NCI-H460 (cell line): ENCODE measurements at regions not wholly inside any gene's neighbourhood (a gene's known extent, or its start where the extent isn't known, plus 50 kb on each side); places are given as distances from the start of the nearest gene placed in this dataset.

Experiments used
- DNase-seq: peaks from one replicate; pipeline ENCODE4 v3.0.0-alpha.2; 2016; ENCODE audit warnings: low read depth; ENCODE audit errors: extremely low read depth

DNA sequence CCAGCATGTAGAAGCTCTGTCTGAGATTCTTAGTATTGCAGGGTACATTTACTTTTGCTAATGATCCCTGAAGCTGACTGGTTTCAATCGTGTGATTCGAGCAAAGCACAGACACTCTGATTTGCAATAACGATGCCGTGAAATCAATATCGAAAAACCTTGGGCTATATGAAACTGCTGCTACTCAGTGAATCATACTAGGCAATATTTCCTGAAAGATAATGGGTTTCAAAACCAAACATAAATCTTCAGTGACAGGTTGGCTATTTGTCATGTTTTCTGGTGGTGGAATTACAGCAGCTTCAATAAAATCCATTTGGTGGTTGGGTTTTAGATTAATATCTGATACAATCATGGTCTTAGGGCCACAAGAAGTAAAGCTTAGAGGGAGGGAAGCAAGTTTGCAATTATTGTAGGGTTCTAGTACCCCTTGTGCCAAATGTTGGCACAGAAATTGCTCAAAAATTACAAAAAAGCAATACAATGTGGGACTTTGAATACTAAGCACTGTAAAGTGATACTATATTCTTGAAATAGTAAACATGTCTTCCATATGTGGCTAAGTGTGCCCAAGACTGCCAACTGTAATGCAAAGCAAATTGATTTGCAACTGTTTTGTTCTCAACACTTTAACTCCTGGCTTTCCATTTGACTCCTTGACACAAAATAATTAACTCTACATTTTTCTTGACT lies 112.4 kb upstream of the JAZF1 start:
- DNase-seq, result no peak

DNA sequence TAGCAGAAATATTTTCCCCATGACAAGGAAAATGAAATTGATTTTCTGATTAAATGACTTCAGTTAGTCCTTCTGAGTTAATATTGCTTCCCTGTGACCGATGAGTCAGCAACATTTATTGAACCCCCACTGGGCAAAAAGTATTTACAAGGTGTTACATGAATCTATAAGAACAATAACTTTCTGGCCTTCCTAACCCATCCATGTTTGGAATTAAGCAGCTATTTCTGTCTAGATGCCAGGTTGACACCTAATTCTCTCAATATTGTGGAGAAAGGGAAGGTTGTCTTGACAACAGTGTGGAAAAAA lies 112.9 kb upstream of the JAZF1 start:
- no peak for DNase-seq

DNA sequence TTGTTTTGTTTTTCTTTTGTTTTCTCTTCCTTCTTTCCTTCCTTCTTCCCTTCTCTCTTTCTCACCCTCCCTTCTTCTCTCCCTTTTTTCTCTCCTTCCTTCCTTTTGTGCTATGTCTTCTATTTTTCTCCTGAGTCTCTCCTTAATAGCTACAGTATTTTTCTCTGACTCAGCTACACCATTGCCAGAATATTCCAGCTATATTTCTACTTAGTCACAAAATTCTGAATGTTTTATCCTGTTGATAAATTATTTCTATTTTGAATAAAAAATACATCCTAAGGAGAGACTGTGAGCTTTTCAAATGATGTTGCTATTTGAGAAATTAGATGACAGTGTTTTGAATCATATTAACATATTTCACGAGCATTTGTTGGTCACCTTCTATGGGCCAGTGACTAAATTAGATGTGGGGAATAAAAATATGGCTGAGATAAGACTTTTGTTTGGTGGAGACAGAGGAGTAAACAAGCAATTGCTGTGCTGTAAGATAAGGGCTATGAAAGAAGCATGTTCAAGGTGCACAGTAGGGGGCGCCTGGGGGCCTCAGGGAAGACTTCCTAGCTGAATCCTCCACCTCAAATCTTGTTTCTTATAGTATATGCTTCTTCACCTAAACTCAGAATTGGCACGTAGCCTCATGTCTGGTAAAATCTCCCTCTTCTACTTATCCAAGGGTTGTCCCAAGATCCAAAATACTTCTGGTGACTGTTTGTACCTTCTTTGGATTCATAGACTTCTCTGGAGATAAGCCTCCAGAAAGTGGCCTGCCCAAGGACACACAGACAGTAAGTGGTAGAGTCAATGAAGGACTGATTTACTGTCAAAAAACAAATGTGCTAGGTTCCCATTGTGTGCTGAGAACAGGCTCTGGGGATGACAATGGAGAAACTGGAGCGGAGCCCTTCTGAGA lies 115.5 kb upstream of the CREB5 start:
- DNase-seq, result no peak

DNA sequence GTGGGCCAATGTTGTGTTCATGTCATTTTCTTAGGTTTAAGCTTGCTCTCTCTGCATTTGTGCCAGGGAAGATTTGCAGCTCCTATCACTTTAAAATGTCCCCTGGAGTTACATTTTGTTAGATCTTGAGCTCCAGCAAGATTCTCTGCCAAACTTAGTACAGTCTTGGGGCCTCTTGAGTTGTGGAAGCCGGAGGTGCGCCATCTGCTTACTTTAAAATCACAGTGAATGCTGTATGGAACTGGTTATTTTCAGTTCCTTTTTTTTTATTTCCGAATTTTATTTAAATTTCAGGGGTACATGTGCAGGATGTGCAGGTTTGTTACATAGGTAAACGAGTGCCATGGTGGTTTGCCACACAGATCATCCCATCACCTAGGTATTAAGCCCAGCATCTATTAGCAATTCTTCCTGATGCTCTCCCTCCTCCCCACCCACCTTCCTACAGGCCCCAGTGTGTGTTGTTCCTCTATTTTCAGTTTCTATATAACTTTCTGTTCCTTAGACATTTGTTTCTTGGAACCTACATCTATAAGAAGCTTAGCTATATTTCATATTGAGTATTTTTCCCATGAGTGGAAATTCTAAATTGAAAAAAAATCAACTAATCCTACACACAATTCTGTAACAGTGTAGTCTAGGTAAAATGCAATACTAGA lies 114.4 kb upstream of the CREB5 start:
- DNase-seq, result no peak

DNA sequence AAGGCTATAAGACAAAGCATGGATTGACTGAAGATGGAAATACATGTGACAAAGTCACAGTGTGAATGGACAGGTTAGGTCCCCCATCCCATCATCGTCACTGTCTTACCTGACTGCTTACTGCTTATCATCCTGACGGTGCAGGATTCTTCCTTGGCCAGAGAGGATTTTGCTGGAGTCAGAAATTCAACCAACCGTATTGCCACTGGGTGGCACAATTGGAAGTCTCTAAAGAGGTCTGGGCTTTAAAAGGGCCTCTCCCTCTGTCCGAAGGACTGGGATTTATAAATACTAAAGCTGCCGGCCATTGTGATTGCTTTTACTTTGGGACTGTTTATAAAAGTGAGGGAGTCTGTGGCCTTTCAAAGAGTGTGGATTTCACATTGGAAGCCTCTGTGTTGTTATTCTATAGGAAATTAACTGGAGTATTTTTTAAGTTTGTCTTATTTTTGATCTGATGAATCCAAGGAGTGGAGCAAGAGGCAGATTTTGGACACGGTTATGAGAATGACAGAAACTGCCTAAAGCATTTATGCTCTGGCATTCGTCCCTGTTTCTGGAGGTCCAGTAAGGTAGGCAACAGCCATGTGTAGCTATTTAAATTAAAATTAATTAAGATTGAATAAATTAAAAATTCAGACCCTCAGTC lies 113.3 kb upstream of the CREB5 start:
- peak; percentile 87 for DNase-seq

DNA sequence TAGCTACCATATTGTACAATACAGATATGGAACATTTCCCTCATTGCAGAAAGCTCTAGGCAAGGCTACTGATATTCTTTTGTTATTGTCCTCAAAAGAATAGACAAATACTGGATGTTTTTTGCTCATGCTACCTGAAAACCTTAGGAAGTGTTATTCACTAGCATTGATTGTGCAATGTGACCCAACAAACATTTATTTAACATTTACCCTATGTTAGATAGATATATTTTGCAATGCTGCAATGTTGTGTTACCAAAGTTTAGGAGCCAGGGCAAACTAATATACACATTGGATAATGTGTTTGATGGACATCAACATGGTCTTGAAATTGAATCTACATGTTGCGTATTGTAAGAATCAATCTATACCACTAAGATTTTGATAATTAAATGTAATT lies 112.8 kb upstream of the CREB5 start:
- DNase-seq, result no peak

DNA sequence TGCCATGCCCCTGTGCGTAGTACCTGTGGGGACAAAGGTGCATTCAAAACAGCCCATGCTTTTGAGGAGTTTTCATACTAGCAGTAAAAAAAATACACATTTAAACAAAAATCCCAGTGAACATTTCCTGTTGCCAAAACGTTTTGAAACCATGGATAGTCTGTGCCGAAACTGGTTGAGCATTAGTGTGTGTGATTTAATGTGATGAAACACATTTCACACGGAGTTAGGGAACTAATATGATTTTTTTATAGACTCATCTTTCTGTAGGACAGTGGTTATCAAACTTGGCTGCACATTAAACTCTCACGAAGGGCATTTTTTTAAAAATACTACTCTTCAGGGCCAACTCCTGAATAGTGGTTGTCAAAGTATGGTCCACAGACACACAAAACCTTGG lies 111.8 kb upstream of the CREB5 start:
- no peak for DNase-seq

DNA sequence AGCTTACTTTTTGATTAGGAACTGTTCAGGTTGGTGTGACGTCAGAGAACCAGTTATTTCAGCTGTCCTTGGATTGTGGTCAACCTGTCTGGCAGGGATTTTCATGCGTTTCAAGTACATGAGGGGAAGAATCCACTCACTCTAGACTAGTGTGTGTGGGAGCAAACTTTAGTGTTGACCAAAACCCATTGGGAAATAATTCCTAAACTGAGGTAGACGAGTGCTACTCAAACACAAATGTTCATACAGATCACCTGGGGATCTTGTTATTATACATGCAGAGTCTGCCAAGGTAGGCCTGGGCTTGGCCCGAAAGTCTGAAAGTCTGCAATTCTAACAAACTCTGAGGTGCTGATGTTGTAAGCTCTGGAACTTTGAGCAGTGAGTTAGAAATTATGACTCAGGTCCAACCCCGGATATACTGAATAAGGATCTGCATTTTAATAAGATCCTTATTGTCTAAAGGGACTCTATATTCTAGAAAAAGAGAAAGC lies 111.1 kb upstream of the CREB5 start:
- DNase-seq, result no peak

DNA sequence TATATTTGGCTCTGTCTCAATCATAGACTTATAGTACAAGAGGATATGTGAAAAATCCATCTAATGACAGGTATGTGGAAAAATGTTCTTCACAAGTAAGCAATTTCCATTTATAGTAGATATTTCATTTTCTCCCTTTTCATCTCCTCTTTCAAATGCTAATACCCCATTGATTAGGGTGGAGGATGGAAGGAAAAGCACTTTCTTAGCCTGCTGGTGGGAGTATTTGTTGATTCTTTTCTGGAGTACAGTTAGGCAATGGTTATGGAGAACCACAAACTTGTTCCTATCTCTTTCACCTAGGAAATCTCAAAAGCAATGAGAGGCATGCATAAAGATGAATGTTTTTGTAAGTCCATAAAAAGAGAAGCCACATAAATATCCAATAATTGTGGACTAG lies 108.0 kb upstream of the CREB5 start:
- no peak for DNase-seq

DNA sequence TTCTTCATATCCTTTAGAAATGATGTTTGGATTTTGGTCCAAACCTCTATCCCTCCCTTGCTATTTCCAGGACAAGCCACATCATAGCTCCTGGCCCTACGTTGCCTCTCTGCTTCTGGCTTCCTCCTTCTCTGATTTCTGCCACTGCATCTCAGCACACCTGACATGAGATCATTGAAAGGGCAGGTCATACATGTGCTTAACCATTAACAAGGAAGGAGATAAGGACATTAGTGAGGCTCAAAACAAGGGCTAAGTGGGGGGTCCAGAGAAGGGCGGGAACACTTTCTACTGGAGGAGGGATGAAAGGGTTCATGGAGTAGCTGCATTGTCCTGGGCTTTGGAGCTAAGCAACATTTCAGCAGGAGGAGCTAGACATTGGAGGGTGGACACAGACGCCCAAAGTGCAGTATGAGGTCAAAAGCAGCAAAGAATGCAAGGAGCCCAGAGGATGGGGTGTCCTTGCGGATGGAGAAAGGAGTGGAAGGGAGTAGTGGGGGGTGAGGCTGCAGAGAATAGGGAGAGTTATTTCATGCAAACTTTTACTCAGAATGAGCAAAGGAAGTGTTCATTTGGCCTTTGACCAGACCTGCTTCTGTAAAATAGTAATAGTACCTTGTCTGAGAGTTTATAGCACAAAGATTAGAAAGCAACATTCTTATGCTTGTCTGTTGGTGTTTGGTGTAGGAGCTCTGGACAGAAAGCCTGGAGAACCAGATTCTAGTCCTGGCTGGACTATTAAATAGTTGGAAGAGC lies 102.4 kb upstream of the CREB5 start:
- no peak for DNase-seq

DNA sequence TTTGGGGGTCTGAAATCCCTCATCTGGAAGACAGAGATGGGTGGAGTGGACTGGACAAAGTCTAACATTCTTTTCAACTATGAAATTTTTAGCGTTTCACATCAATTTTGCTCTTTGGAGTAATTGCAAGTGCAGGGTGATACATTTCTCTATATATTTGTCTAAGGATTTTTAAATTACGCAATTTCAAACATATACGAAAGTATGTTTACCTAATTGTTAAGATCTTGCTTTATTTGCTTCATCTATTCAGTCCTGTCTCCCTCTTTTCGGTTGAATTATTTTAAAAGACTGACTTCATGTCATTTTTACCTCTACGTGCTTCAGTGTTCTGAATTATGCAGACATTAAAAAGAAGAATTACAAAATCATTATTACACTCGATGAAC lies 101.9 kb upstream of the CREB5 start:
- no peak for DNase-seq

DNA sequence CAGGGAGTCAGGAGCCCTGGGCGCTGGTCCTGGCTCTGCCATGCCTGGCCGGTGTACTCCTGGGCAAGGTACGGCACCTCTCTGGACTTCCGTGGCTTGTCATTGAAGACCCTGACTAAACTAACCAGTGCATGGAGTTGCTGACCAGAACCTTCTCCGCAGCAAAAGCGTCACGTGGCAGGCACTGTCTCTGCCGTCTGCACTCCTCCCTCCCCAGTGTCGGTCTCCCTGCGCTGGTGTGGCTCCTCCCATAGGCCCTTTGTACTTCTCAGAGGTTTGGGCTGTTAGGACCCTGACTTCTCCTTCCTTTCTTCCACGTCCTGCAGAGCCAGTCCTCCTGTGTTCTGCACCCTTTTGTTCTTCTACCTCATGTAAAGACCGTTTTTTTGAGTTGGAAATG lies 100.6 kb upstream of the CREB5 start:
- no peak for DNase-seq

DNA sequence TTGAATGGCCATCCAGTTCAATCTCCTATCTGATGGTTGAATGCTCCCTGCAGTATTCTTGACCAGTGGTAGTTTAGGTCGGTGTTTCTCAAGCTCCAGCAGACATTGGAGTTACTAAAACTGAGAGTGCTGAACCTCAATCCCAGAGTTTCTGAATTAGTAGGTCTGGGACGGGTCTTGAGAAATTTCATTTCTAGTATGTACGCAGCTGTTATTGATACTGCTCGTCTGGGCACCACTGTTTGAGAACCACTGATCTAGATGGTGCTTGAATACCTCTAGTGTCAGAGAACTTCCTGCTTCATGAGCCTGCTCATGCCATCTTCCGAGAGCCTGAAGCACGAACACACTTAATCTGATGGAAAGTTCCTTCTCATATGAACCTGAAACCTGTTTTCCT lies 99.4 kb upstream of the CREB5 start:
- no peak for DNase-seq

DNA sequence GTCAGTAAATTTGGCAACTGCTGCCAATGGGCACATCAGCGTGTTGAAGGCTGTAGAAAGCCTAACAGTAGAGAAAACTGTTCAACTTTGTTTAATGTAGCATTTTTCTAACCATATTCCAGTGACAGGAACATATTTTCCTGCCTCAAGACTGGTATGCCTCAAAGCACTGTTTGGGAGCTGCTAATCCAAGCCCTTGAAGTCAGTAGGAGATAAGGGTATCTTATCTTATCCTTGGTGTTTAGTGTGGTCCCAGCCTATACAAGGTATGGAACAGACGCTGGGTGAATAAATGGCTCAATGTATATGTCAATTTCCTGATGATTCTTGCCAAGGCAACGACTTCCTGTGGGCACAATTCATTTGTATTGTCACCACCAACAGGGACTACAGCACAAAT lies 97.5 kb upstream of the CREB5 start:
- DNase-seq, result no peak

DNA sequence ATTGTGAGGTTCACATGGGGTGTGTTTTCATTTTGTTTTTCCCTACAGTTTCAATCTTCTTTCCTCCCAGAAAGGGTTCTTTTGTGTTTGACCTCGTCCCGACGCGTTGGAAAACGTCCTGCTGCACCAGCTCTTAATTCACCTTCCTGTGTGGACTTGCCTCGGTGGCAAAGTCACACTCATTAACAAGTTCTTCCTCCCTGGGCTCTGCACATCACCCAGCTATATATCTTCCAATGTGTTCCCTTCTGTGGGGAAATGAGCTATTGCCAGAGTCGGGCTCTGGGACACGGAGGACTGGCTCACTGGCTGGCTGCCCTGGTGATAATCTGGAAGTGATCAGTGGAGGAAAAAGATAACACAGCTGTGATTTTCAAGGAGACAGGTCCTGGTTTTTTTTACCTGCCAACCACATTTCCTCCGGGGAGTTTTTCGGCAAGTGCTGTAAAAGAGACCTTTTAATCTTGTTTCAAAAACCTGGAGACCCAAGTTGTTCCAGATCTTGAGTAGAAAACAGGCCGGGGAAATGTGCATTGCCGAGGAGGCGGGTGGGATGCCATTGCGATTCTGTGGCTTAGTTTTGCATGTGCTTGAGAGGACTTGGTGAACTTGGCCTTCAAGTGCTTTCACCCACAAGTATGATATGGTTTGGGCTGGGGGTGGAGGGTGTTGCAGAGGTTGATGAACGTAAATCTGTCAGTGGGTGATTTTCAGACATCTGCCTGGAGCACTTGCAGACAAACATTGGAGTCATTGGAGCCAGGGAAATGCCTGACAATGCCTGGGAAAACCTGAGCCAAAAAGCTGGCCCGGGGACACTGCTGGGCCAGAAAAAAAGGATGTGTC lies 96.5 kb upstream of the CREB5 start:
- no peak for DNase-seq

DNA sequence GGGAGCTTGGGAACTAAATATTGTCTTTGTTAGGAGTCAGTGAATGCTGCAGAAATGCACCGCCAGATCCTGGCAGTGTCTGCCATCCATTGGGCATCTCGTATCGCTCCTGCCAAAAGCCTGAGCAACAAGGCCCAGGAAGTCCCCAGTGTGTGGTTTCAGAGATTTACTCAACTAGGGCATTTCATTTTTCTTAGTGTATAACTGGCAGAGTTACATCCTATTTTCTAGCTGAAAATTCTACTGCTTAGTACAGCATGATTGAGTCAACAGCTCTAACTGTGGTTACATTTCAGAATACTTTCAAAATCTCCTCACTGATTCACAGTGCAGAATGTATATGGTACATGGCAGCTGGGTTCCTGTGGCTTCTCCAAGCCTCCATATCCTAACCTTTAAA lies 95.8 kb upstream of the CREB5 start:
- no peak for DNase-seq

DNA sequence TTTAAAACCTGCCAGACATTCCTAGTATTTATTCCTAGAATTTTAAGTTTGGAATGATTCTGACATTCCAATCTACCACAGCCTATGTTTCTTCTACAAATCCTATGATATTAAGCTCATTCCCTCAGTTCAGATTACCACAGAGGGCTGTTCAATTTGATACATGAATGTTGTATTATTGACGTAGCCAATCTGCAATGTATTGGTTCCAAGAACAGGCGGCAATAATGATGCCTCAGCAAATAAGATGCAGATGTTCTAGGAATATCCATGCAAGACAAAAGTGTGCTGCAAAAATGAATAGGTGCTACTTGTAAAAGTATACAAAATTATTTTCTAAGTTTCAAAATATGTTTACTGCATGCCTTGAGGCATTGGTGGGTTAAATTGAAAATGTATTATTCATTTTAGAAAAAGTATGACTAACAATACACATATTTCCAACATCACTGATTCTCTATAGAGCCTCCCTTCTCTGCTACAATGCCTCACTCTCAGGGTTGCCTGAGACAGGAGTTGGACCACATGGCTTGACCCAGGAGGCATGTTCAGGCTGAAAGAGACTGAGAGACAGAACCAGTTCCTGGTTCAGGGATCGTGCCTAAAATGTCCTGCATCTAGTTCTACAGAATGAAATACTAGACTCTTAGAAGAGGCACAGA lies 94.1 kb upstream of the CREB5 start:
- no peak for DNase-seq

DNA sequence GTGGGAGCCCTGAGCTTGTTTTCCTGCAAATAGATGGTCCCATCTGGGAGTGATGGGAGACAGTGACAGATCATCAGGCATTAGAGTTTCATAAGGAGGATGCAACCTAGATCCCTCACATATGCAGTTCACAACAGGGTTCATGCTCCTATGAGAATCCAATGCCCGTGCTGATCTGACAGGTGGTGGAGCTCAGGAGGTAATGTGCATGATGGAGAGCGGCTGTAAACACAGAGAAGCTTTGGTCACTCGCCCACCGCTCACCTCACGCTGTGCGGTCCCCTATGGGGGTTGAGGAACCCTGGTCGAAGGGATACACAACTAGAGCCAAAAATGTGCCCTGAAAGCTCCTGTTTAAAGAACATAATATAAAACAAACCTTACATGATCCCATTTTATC lies 88.5 kb upstream of the CREB5 start:
- DNase-seq, result no peak

DNA sequence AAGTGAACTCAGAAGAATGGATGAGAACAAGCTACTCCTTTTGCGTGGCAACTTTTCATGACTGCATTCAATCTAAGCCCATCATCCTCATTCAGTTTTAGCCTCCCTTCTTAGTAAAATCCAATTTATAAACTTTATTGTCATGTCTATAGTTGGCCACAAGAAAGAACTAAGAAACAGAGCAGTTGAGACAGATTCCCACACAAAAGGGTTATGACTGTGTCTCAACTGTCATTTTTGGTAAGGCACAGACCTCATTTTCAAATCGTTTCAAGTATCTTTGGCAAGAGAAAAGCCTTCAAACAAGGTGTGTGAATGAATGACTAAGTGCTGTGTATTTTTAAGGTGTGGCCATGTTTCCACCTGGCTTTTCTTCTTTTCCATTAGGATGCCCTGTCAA lies 84.2 kb upstream of the CREB5 start:
- no peak for DNase-seq
